Gastroesophageal sphincter (tissue), 4 donors: ENCODE measurements at regions not wholly inside any gene's neighbourhood (a gene's known extent, or its start where the extent isn't known, plus 50 kb on each side); places are given as distances from the start of the nearest gene placed in this dataset.

Experiments used
- ATAC-seq: fragments of 150-250 bp; one replicate; pipeline ENCODE4 v1.9.1; 2016; ENCODE audit warnings: mild to moderate bottlenecking, moderate library complexity
- H3K27ac ChIP-seq, 4 donors: fragments of 200-600 bp; sonication (generic) in 3 of 4; 1 replicate in 3 of 4; 2 replicates in 1 of 4; pipeline ENCODE4 v1.5.1; 2016 to 2019
- H3K27me3 ChIP-seq: fragments of 200-600 bp; sonication (generic); one replicate; pipeline ENCODE4 v1.5.1; 2019
- H3K36me3 ChIP-seq, 2 donors: fragments of 200-600 bp; sonication (generic); one replicate each; pipeline ENCODE4 v1.5.1; 2019; ENCODE audit warnings: control low read depth in 1 of 2
- H3K4me1 ChIP-seq, 3 donors: fragments of 200-600 bp; sonication (generic); 1 replicate in 2 of 3; 2 replicates in 1 of 3; pipeline ENCODE4 v1.5.1; 2016 to 2019; ENCODE audit warnings: control low read depth in 2 of 3
- H3K4me3 ChIP-seq, 2 donors: fragments of 200-600 bp; sonication (generic); one replicate each; pipeline ENCODE4 v1.5.1; 2019; ENCODE audit warnings: mild to moderate bottlenecking in 1 of 2, moderate library complexity in 1 of 2
- H3K9me3 ChIP-seq, 3 donors: fragments of 200-600 bp; sonication (generic); one replicate each; pipeline ENCODE4 v1.5.1; 2017 to 2019; ENCODE audit warnings: control low read depth in 2 of 3
- CTCF ChIP-seq, 4 experiments: fragments of 200-600 bp in 2 of 4; fragments of 450-650 bp in 2 of 4; sonication (generic) in 1 of 4; IDR thresholded peaks; one replicate each; pipeline ENCODE4 v1.5.1; 2017 to 2019; ENCODE audit warnings: antibody characterized with exemption in 4 of 4, mild to moderate bottlenecking in 2 of 4, moderate library complexity in 2 of 4
- EP300 ChIP-seq: sonication (generic); formaldehyde crosslinking; IDR thresholded peaks from one replicate; pipeline ENCODE4 v1.6.1; 2017; ENCODE audit warnings: antibody characterized with exemption, mild to moderate bottlenecking
- POLR2A ChIP-seq, 2 donors: fragments of 450-650 bp; IDR thresholded peaks; one replicate each; pipeline ENCODE4 v1.6.1; 2017; ENCODE audit warnings: antibody characterized with exemption in 2 of 2, mild to moderate bottlenecking in 2 of 2, moderate library complexity in 1 of 2
- POLR2AphosphoS5 ChIP-seq: sonication (generic); formaldehyde crosslinking; IDR thresholded peaks from one replicate; pipeline ENCODE4 v1.6.1; 2017; ENCODE audit warnings: antibody characterized with exemption
- WGBS, 2 donors: methylation state at CpG; one replicate each; pipeline ENCODE4 v1.1.5; 2018; ENCODE audit warnings: low coverage in 1 of 2; 5-methylcytosine and 5-hydroxymethylcytosine counted together

- TF ChIP-seq EP300 (no peak), POLR2AphosphoS5 (no peak), POLR2A (IDR thresholded peaks at IDR 0.05) (no peak), CTCF (IDR thresholded peaks at IDR 0.05) (no peak)
- WGBS, 2 donors = 91% methylated on average over 4 of the region's 4 CpGs; no CpG with 5 or more reads in 1 of the 2 donors
- Histone ChIP-seq H3K27ac (no peak overlapping the region), H3K27me3 (no peaks in the 10 kb centered on the region), H3K4me1 (no peaks in the 10 kb centered on the region), H3K9me3 (no peaks in the 10 kb centered on the region), H3K4me3 (no peak overlapping the region), H3K36me3 (no peaks in the 10 kb centered on the region)
- no peak for ATAC-seq
Measured at GRCh38 chr3:160154033-160154432, 71.2 kb upstream of the C3orf80 start.

GRCh38 chr3:160154596-160154995 is 70.6 kb upstream of the C3orf80 start:
- no peak for ATAC-seq
- Histone ChIP-seq H3K4me3 (no peak overlapping the region), H3K36me3 (no peaks in the 10 kb centered on the region), H3K9me3 (no peaks in the 10 kb centered on the region), H3K27me3 (no peaks in the 10 kb centered on the region), H3K4me1 (no peaks in the 10 kb centered on the region), H3K27ac (no peak overlapping the region)
- no peak for TF ChIP-seq CTCF (IDR thresholded peaks at IDR 0.05)
- TF ChIP-seq POLR2A (IDR thresholded peaks at IDR 0.05) = no peak
- no peak for TF ChIP-seq POLR2AphosphoS5
- no peak for TF ChIP-seq EP300
- WGBS, 2 donors = 35 to 63% methylated on average over 2 of the region's 2 CpGs

- ATAC-seq = no peak
- no peaks in the 10 kb centered on the region for H3K4me1 ChIP-seq
- H3K27me3 ChIP-seq = no peaks in the 10 kb centered on the region
- no peaks in the 10 kb centered on the region for H3K9me3 ChIP-seq
- H3K36me3 ChIP-seq = no peaks in the 10 kb centered on the region
- H3K27ac ChIP-seq = no peak overlapping the region
- no peak for TF ChIP-seq POLR2AphosphoS5
- TF ChIP-seq POLR2A (IDR thresholded peaks at IDR 0.05) = no peak
- TF ChIP-seq CTCF (IDR thresholded peaks at IDR 0.05) = no peak
- TF ChIP-seq EP300 = no peak
- 83% methylated on average over 1 of the region's 1 CpG for WGBS, 2 donors
- H3K4me3 ChIP-seq = no peak overlapping the region
Measured at GRCh38 chr3:160157321-160157720, 67.9 kb upstream of the C3orf80 start.

GRCh38 chr3:160159341-160159740 is 65.9 kb upstream of the C3orf80 start:
- Histone ChIP-seq H3K4me3 (no peak overlapping the region), H3K27me3 (no peaks in the 10 kb centered on the region), H3K4me1 (no peaks in the 10 kb centered on the region), H3K27ac (no peak overlapping the region), H3K36me3 (no peaks in the 10 kb centered on the region), H3K9me3 (no peaks in the 10 kb centered on the region)
- WGBS, 2 donors = 87% methylated on average over 2 of the region's 2 CpGs; no CpG with 5 or more reads in 1 of the 2 donors
- TF ChIP-seq POLR2A (IDR thresholded peaks at IDR 0.05) (no peak), POLR2AphosphoS5 (no peak), CTCF (IDR thresholded peaks at IDR 0.05) (no peak), EP300 (no peak)
- no peak for ATAC-seq

GRCh38 chr3:160159806-160160205 is 65.4 kb upstream of the C3orf80 start:
- Histone ChIP-seq H3K4me1 (no peaks in the 10 kb centered on the region), H3K4me3 (no peak overlapping the region), H3K27me3 (no peaks in the 10 kb centered on the region), H3K36me3 (no peaks in the 10 kb centered on the region), H3K27ac (no peak overlapping the region), H3K9me3 (no peaks in the 10 kb centered on the region)
- TF ChIP-seq POLR2A (IDR thresholded peaks at IDR 0.05) (no peak), CTCF (IDR thresholded peaks at IDR 0.05) (no peak), EP300 (no peak), POLR2AphosphoS5 (no peak)
- no peak for ATAC-seq
- WGBS, 2 donors = 89 to 94% methylated on average over 2 to 3 of the region's 3 CpGs
